CD4-positive, alpha-beta T cell treated with Interleukin-15 for 1 hour (primary cell): ENCODE measurements at regions not wholly inside any gene's neighbourhood (a gene's known extent, or its start where the extent isn't known, plus 50 kb on each side); places are given as distances from the start of the nearest gene placed in this dataset.
A peak's percentile ranks its signal among the peaks of the same experiment; 100 is the strongest.

ENCODE experiments used
- DNase-seq: peaks from one replicate; pipeline ENCODE4 v3.0.0-alpha.2; 2020

GRCh38 chr5:163623524-163623923 is 118.1 kb downstream of the MAT2B start:
- DNase-seq, result no peak

- DNase-seq, result no peak
These were observed 118.6 kb downstream of the MAT2B start for GRCh38 chr5:163623986-163624385.

- DNase-seq, result no peak
These were observed 119.0 kb downstream of the MAT2B start for GRCh38 chr5:163624431-163624830.

- no peak for DNase-seq
These were observed 121.5 kb downstream of the MAT2B start for GRCh38 chr5:163626904-163627434.

- DNase-seq, result no peak
These were observed 126.4 kb downstream of the MAT2B start for GRCh38 chr5:163631856-163632255.

- DNase-seq, result no peak
These were observed 128.6 kb downstream of the MAT2B start for GRCh38 chr5:163633926-163634460.

GRCh38 chr5:163635631-163636030 is 130.2 kb downstream of the MAT2B start:
- no peak for DNase-seq

GRCh38 chr5:163642904-163643303 is 137.5 kb downstream of the MAT2B start:
- no peak for DNase-seq

GRCh38 chr5:163645421-163646416 is 140.3 kb downstream of the MAT2B start:
- DNase-seq, result no peak

GRCh38 chr5:163649514-163649913 is 144.1 kb downstream of the MAT2B start:
- DNase-seq, result no peak

- no peak for DNase-seq
These were observed 148.1 kb downstream of the MAT2B start for GRCh38 chr5:163653526-163653925.

GRCh38 chr5:163658702-163659567 is 153.5 kb downstream of the MAT2B start:
- no peak for DNase-seq

GRCh38 chr5:163659568-163659902 is 154.1 kb downstream of the MAT2B start:
- no peak for DNase-seq

GRCh38 chr5:163660486-163660885 is 155.1 kb downstream of the MAT2B start:
- DNase-seq, result no peak

GRCh38 chr5:163661360-163661759 is 155.9 kb downstream of the MAT2B start:
- DNase-seq, result no peak

- no peak for DNase-seq
These were observed 164.6 kb downstream of the MAT2B start for GRCh38 chr5:163670036-163670435.

GRCh38 chr5:163677092-163677491 is 171.7 kb downstream of the MAT2B start:
- no peak for DNase-seq

GRCh38 chr5:163682234-163682633 is 176.8 kb downstream of the MAT2B start:
- no peak for DNase-seq

- DNase-seq, result no peak
These were observed 182.0 kb downstream of the MAT2B start for GRCh38 chr5:163687414-163687813.

- no peak for DNase-seq
These were observed 186.7 kb downstream of the MAT2B start for GRCh38 chr5:163692091-163692490.

- peak; percentile 17 for DNase-seq
These were observed 190.6 kb downstream of the MAT2B start for GRCh38 chr5:163695830-163696578.

- no peak for DNase-seq
These were observed 191.1 kb downstream of the MAT2B start for GRCh38 chr5:163696579-163696887.
